HG03565 (cell line): ENCODE measurements at regions not wholly inside any gene's neighbourhood (a gene's known extent, or its start where the extent isn't known, plus 50 kb on each side); places are given as distances from the start of the nearest gene placed in this dataset.

Experiments
- ATAC-seq: cut with Tn5 transposase; IDR thresholded peaks from one replicate; pipeline ENCODE4 v1.9.1; 2021; ENCODE audit warnings: mild to moderate bottlenecking, moderate library complexity; ENCODE audit not compliant: unreplicated experiment

DNA sequence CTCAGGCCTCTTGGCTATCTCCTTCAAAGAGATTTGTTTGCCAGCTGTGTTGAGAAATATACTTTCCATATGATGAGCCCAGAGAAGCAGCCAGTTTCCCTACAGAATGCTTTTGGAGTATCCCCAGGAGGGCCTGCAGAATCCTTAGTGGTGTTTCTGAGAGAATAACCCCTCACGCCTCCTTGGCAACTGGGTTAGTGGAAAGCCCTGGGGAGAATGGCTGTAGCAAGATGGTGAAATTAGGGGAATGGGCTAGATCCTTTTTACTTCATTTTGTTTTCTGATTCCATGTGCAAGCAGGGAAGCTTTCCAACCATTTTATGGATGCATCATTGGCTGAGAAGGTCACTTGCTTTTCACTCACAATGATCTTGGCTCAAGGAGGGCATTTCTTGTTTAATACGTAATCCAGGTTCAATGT lies 364.6 kb downstream of the DMRT2 start:
- no peak for ATAC-seq

- no peak for ATAC-seq
Observed at GRCh38 chr9:1415146-1415545, 365.0 kb downstream of the DMRT2 start.

DNA sequence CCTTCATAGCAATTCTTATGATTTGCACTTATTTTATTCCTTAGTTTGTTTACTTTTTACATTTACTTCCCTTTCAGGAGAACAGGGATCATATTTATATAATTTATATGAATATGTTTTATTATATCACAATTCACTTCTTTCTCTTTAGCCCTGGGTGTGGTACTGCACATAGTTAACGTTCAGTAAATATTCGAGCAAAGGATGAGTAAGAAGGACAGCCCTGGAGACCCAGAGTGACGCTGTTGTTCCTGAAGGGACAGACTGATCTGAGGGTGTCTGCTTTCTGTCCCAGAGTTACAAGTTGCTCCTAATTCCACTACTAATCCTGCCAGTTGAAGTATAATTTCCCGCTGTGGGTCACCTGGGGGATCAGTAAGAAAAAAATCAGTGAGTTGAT lies 366.1 kb downstream of the DMRT2 start:
- ATAC-seq = no peak

DNA sequence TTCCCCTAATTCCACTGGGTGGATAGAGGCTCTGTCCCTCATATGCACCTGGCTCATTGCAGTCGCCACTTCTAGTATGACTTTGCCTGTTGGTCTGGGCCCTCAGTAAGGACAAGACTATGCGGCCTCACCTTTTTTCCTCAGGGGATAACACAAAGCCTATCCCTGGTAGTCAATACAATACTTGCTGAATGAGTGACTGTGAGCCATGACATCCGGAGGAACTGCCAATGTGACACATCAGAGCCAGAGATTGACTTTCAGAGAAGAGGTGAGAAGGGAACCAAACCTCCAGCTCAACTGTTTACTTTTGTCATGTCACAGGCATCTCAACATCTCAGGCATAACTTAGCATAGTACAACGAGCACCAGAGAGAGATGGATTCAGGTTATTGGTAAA lies 371.3 kb downstream of the DMRT2 start:
- no peak for ATAC-seq

- ATAC-seq = no peak
Observed at GRCh38 chr9:1427875-1428274, 377.7 kb downstream of the DMRT2 start.

DNA sequence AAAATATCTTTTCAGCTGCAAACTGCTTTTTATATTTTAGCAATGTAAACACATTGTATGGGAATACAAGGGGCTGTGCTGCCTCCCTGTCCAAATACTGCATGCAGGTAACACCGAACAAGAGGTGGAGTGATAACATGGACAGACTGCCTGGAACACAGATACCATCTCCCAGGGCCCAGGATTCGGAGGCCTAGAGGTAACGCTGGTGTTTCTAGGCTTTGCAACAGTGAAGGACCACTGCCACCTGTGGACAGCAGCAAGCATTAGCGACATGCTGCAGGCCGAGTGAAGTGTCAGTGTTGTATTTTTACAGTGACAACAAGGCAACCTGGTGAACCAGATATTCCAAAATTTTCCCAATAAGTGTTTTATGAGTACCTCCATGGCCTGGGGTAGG lies 379.1 kb downstream of the DMRT2 start:
- ATAC-seq = no peak

- no peak for ATAC-seq
Observed at GRCh38 chr9:1431461-1431860, 381.3 kb downstream of the DMRT2 start.

- no peak for ATAC-seq
Observed at GRCh38 chr9:1434052-1434767, 384.1 kb downstream of the DMRT2 start.

DNA sequence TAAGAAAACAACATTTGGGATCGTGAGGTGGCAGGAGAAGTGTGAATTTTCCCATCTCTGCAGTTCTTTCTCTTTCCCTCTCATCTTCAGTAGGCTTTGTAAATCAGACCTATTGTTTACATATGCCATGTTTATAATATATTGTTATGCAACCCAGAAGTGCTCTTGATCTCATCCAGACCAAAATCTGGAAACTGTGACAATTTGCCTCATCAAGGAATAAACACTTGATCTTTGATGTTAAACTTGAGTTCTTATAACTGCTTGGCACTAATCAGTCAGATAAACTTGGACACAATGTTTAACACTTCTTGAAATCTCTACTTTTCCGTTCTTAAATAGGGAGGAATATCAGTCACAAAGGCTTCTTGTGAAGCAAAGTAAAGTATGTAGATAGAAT lies 384.7 kb downstream of the DMRT2 start:
- ATAC-seq = no peak

GRCh38 chr9:1440256-1440655 lies 390.1 kb downstream of the DMRT2 start:
- no peak for ATAC-seq

GRCh38 chr9:1442105-1442504 lies 391.9 kb downstream of the DMRT2 start:
- ATAC-seq = no peak

DNA sequence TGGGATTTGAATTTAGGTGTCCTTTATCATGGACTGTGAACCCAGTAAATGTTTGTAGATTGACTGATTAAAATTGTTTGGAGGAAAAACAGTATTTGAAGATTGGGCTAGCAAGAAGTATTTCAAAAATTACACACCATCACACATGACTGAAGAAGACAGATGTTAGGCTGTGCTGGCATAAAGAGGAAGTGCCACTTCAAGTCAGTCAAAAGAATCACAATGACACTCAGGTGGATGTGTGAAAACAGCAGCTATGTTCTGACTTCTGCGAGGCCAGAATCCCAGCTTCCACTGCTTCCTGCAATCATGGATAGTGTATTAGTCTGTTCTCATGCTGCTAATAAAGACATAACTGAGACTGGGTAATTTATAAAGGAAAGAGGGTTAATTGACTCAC lies 393.3 kb downstream of the DMRT2 start:
- ATAC-seq = no peak

GRCh38 chr9:1446671-1447070 lies 396.5 kb downstream of the DMRT2 start:
- no peak for ATAC-seq

DNA sequence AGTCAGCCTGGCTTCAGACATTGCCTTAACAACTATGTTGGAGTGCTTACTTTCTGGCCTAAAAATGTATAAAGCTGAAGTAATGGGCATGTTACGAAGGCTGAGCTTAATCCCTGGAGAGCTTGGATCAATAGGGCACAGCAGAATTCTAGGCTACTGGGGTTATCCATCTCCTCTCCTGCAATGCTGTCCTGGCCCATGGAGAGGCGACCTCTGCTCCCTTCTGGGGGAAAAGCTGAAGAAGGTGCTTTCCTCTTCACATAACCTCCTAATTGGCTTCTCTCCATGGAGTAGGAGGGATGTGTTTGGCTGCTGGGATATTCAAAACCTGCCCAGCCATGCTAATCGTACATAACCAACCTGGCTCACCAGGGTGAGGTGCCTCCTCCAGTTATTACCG lies 403.5 kb downstream of the DMRT2 start:
- ATAC-seq = no peak

GRCh38 chr9:1454211-1454610 lies 404.1 kb downstream of the DMRT2 start:
- ATAC-seq = no peak

- no peak for ATAC-seq
Observed at GRCh38 chr9:1454616-1455347, 404.6 kb downstream of the DMRT2 start.

- ATAC-seq = no peak
Observed at GRCh38 chr9:1455766-1456165, 405.6 kb downstream of the DMRT2 start.

- no peak for ATAC-seq
Observed at GRCh38 chr9:1456301-1457024, 406.3 kb downstream of the DMRT2 start.

DNA sequence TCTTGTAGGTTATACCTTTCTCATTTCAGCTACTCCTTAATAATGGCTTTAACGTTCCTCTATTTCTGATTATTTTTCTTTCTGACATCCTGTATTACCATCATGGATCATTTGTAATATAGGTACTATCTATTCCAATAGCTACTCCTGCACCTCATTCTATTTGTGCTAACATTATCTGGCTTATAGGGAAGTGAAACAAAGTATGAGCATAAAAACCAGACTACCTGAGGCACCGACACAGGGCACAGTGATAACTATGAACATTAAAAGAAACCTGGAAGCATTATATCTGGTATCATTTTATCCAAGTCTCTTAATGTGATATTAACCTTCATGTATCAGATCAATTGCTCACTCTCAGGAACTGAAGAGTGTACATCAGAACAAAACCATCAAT lies 407.3 kb downstream of the DMRT2 start:
- no peak for ATAC-seq

- ATAC-seq = no peak
Observed at GRCh38 chr9:1458503-1458902, 408.3 kb downstream of the DMRT2 start.

DNA sequence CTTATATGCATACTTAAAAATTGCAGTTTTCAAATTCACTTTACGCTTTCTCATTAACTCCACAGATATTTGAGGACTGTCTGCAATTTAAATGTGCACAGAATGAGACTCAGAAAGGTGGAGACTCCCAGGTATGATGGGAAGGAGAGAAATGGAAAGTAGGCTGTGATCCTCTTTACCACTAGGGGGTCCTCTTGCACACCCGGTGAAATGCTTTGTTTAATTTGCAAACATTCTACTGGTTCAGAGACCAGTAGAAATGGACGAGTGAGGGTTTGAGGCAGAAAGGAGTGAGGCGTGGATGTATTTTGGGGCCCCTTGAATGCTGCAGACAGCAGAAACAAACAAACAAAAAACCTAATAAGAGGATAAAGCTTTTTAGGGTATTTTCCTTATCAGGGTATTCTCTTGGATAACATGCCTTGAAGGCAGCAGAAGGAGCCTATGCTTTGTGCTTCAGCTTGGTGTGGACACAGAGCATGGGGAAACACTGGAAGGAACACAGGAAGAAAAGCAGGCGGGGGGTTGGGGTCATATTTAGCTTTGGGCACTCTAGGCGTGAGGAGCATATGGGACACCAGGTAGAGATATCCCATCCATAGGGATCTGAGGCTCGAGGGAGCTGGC lies 410.1 kb downstream of the DMRT2 start:
- no peak for ATAC-seq
